Activated B cell treated with CpG ODN at 0.5 μM for 24 hours (primary cell): ENCODE measurements at regions not wholly inside any gene's neighbourhood (a gene's known extent, or its start where the extent isn't known, plus 50 kb on each side); places are given as distances from the start of the nearest gene placed in this dataset.

Experiments
- ATAC-seq: fragments of 200-7000 bp; cut with Tn5 transposase; one replicate; pipeline ENCODE4 v1.10.0; 2021; ENCODE audit warnings: low read depth, mild to moderate bottlenecking, moderate library complexity
- CTCF ChIA-PET: fragments of 350-600 bp; sonication (Branson Sonifier 250); formaldehyde crosslinking; loops from one replicate; lab custom pipeline; 2021; ENCODE audit warnings: antibody characterized with exemption; lab: Charles Lee
- POLR2A ChIA-PET: fragments of 350-600 bp; sonication (Branson Sonifier 250); formaldehyde crosslinking; loops from one replicate; lab custom pipeline; 2021; ENCODE audit warnings: antibody characterized with exemption; lab: Charles Lee
- DNase-seq: peaks from one replicate; pipeline ENCODE4 v3.0.0; 2022
- H3K27ac Mint-ChIP-seq: one replicate; pipeline ENCODE4 v1.8.0; 2020; ENCODE audit warnings: mixed read lengths
- H3K27me3 Mint-ChIP-seq: one replicate; pipeline ENCODE4 v1.8.0; 2021; ENCODE audit warnings: mixed read lengths
- H3K36me3 Mint-ChIP-seq: one replicate; pipeline ENCODE4 v1.8.0; 2021; ENCODE audit warnings: low read depth, mixed read lengths
- H3K4me1 Mint-ChIP-seq: one replicate; pipeline ENCODE4 v1.8.0; 2021; ENCODE audit warnings: mixed read lengths
- H3K4me3 Mint-ChIP-seq: one replicate; pipeline ENCODE4 v1.8.0; 2020; ENCODE audit warnings: mild to moderate bottlenecking, mixed read lengths
- H3K9me3 Mint-ChIP-seq: one replicate; pipeline ENCODE4 v1.8.0; 2020; ENCODE audit warnings: mixed read lengths
- intact Hi-C: fragments of 100-400 bp; cut with micrococcal nuclease; formaldehyde crosslinking; loops from one replicate; pipeline ENCODE4 v1.15.1; 2024
- TF ChIP-seq, protein P1 (sequence below): fragments of 200-600 bp; IDR thresholded peaks from one replicate; pipeline ENCODE4 v1.8.0; 2022; ENCODE audit warnings: antibody characterized with exemption, mild to moderate bottlenecking

DNA sequence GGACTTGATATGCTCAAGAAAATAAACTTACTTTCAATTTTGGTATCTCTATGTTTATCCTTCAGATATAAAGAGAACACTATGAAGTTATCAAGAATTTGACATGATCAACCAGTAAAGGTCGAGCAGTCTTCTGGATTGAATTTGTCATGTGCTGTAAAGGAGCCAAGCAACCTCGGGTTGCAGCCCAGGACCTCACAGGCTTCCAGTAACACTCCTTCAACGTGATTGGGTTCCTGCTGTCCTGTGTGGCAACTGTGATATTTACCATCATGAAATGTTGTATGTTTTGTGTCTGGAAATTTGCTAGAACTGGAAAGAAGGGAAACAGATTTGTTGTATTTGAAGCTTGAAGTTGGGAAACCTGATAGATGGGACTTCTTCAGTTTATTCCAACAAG lies 52.0 kb upstream of the UGT2B7 start:
- ChIA-PET POLR2A (no interaction called here), CTCF (no interaction called here)
- H3K4me3 Mint-ChIP-seq: no peak overlapping the region
- no peaks in the 10 kb centered on the region for H3K36me3 Mint-ChIP-seq
- H3K27me3 Mint-ChIP-seq: no peaks in the 10 kb centered on the region
- H3K9me3 Mint-ChIP-seq: peaks cover 3% of the 10 kb centered on the region
- no peak overlapping the region for H3K27ac Mint-ChIP-seq
- TF ChIP-seq, protein P1, sequence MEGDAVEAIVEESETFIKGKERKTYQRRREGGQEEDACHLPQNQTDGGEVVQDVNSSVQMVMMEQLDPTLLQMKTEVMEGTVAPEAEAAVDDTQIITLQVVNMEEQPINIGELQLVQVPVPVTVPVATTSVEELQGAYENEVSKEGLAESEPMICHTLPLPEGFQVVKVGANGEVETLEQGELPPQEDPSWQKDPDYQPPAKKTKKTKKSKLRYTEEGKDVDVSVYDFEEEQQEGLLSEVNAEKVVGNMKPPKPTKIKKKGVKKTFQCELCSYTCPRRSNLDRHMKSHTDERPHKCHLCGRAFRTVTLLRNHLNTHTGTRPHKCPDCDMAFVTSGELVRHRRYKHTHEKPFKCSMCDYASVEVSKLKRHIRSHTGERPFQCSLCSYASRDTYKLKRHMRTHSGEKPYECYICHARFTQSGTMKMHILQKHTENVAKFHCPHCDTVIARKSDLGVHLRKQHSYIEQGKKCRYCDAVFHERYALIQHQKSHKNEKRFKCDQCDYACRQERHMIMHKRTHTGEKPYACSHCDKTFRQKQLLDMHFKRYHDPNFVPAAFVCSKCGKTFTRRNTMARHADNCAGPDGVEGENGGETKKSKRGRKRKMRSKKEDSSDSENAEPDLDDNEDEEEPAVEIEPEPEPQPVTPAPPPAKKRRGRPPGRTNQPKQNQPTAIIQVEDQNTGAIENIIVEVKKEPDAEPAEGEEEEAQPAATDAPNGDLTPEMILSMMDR: no peak
- H3K4me1 Mint-ChIP-seq: no peaks in the 10 kb centered on the region
- intact Hi-C loops: no loop called here
- ATAC-seq: no peak
- no peak for DNase-seq
